HCEC 1CT (cell line): ENCODE measurements at regions not wholly inside any gene's neighbourhood (a gene's known extent, or its start where the extent isn't known, plus 50 kb on each side); places are given as distances from the start of the nearest gene placed in this dataset.

Source experiments
- DNase-seq: peaks from one replicate; pipeline ENCODE4 v3.0.0-alpha.2; 2017

GRCh38 chr5:173785866-173786265 is 102.3 kb upstream of the CPEB4 start:
- DNase-seq = no peak

GRCh38 chr5:173786286-173787187 is 101.6 kb upstream of the CPEB4 start:
- DNase-seq = no peak

GRCh38 chr5:173789031-173789920 is 98.9 kb upstream of the CPEB4 start:
- peak; percentile 88 for DNase-seq

- no peak for DNase-seq
Observed at GRCh38 chr5:173790177-173790719, 97.9 kb upstream of the CPEB4 start.

- no peak for DNase-seq
Observed at GRCh38 chr5:173790836-173791546, 97.2 kb upstream of the CPEB4 start.

- no peak for DNase-seq
Observed at GRCh38 chr5:173791878-173792277, 96.3 kb upstream of the CPEB4 start.

GRCh38 chr5:173792781-173793547 is 95.2 kb upstream of the CPEB4 start:
- no peak for DNase-seq

GRCh38 chr5:173793648-173794548 is 94.3 kb upstream of the CPEB4 start:
- DNase-seq = no peak

GRCh38 chr5:173794901-173795416 is 93.2 kb upstream of the CPEB4 start:
- DNase-seq = no peak

GRCh38 chr5:173795601-173796000 is 92.5 kb upstream of the CPEB4 start:
- no peak for DNase-seq

GRCh38 chr5:173796721-173797495 is 91.2 kb upstream of the CPEB4 start:
- DNase-seq = no peak

GRCh38 chr5:173798127-173798810 is 89.9 kb upstream of the CPEB4 start:
- DNase-seq = no peak

- no peak for DNase-seq
Observed at GRCh38 chr5:173800340-173800739, 87.8 kb upstream of the CPEB4 start.

- no peak for DNase-seq
Observed at GRCh38 chr5:173801006-173801405, 87.1 kb upstream of the CPEB4 start.

GRCh38 chr5:173802670-173803165 is 85.4 kb upstream of the CPEB4 start:
- DNase-seq = peak; percentile 40

GRCh38 chr5:173804579-173804978 is 83.6 kb upstream of the CPEB4 start:
- DNase-seq = no peak

- DNase-seq = no peak
Observed at GRCh38 chr5:173806270-173807035, 81.7 kb upstream of the CPEB4 start.

- DNase-seq = no peak
Observed at GRCh38 chr5:173807181-173807655, 80.9 kb upstream of the CPEB4 start.
